Mammary epithelial cell (primary cell): ENCODE measurements at regions not wholly inside any gene's neighbourhood (a gene's known extent, or its start where the extent isn't known, plus 50 kb on each side); places are given as distances from the start of the nearest gene placed in this dataset.

Experiments used
- CTCF ChIP-seq, 2 donors: IDR thresholded peaks in 1 of 2; conservative IDR thresholded peaks in 1 of 2; 2 replicates each; pipeline ENCODE4 v1.5.1; 2011 to 2012; ENCODE audit warnings: inconsistent platforms in 2 of 2, low read length in 2 of 2, mild to moderate bottlenecking in 2 of 2, control low read depth in 1 of 2, low read depth in 1 of 2; ENCODE audit not compliant: insufficient read depth in 1 of 2; ENCODE audit errors: extremely low read depth in 1 of 2
- EZH2 ChIP-seq: IDR thresholded peaks from 2 replicates; pipeline ENCODE4 v1.6.1; 2012; ENCODE audit warnings: low read length, inconsistent platforms, borderline replicate concordance

GRCh38 chr1:224542783-224543440 is 73.2 kb upstream of the CNIH3 start:
- TF ChIP-seq EZH2 = no peak
- no peak for TF ChIP-seq CTCF (conservative IDR thresholded peaks at IDR 0.05 in 1 of 2, IDR thresholded peaks at IDR 0.05 in 1 of 2; ENCODE audit: extremely low read depth in 1 of 2, insufficient read depth in 1 of 2, low read depth in 1 of 2, low read length in 2 of 2)
